K562 (cell line): ENCODE measurements at regions not wholly inside any gene's neighbourhood (a gene's known extent, or its start where the extent isn't known, plus 50 kb on each side); places are given as distances from the start of the nearest gene placed in this dataset.
A peak's percentile ranks its signal among the peaks of the same experiment; 100 is the strongest.

Experiments
- BCL6 ChIP-seq: fragments of 250-450 bp; sonication (Bioruptor Pico); IDR thresholded peaks from 2 replicates; pipeline ENCODE4 v1.4.0; 2020
- CBX2 ChIP-seq: fragments of 200-600 bp; sonication (generic); IDR thresholded peaks from one replicate; pipeline ENCODE4 v1.6.1; 2012; ENCODE audit warnings: mild to moderate bottlenecking, low read length, inconsistent platforms; ENCODE audit not compliant: insufficient read depth, poor library complexity, severe bottlenecking
- ETS2 ChIP-seq: IDR thresholded peaks from 2 replicates; pipeline ENCODE4 v1.6.1; 2016; ENCODE audit warnings: borderline replicate concordance, missing genetic modification characterization, mild to moderate bottlenecking, moderate library complexity, missing compliant biosample characterization; ENCODE audit not compliant: poor library complexity, severe bottlenecking
- HNRNPUL1 ChIP-seq: fragments of 200-400 bp; formaldehyde crosslinking; IDR thresholded peaks from 2 replicates; pipeline ENCODE4 v1.6.1; 2017; ENCODE audit warnings: low read length
- JUNB ChIP-seq: fragments of 450-650 bp; formaldehyde crosslinking; conservative IDR thresholded peaks from 2 replicates; pipeline ENCODE4 v1.4.0; 2020; ENCODE audit warnings: mild to moderate bottlenecking
- JUND ChIP-seq, 2 experiments: IDR thresholded peaks; 2 replicates in 1 of 2; 3 replicates in 1 of 2; pipeline ENCODE4 v1.6.1; 2011; ENCODE audit warnings: borderline replicate concordance in 2 of 2, low read depth in 2 of 2, low read length in 2 of 2, improper control_type of control experiment in 1 of 2, missing biosample characterization in 1 of 2, missing genetic modification characterization in 1 of 2, missing genetic modification reagents in 1 of 2
- NCOR1 ChIP-seq: fragments of 450-650 bp; IDR thresholded peaks from 2 replicates; pipeline ENCODE4 v1.6.1; 2016; ENCODE audit warnings: mild to moderate bottlenecking, moderate library complexity
- SIRT6 ChIP-seq: IDR thresholded peaks from one replicate; pipeline ENCODE4 v1.6.1; 2012; ENCODE audit warnings: low read depth, mild to moderate bottlenecking, control low read depth, inconsistent platforms, low read length, moderate library complexity
- TFAM ChIP-seq: fragments of 250-450 bp; sonication (Bioruptor Pico); conservative IDR thresholded peaks from 2 replicates; pipeline ENCODE4 v1.5.0; 2021; ENCODE audit warnings: mild to moderate bottlenecking, moderate library complexity
- YBX1 ChIP-seq: fragments of 450-650 bp; IDR thresholded peaks from 2 replicates; pipeline ENCODE4 v1.7.1; 2016; ENCODE audit warnings: mild to moderate bottlenecking
- ZKSCAN8 ChIP-seq: fragments of 200-800 bp; sonication (Bioruptor generic); IDR thresholded peaks from 2 replicates; pipeline ENCODE4 v1.6.1; 2016; ENCODE audit warnings: missing genetic modification characterization, missing compliant biosample characterization
- TF ChIP-seq, protein P1 (sequence below): sonication (generic); formaldehyde crosslinking; IDR thresholded peaks from 2 replicates; pipeline ENCODE4 v1.8.0; 2022; ENCODE audit warnings: mild to moderate bottlenecking, missing genetic modification reagents
- TF ChIP-seq, protein P2 (sequence below), 2 experiments: fragments of 150-350 bp in 1 of 2; IDR thresholded peaks; 2 replicates each; pipeline ENCODE4 v1.6.1; 2012 to 2016; ENCODE audit warnings: low read depth in 2 of 2, low read length in 2 of 2, mild to moderate bottlenecking in 1 of 2, moderate library complexity in 1 of 2
- TF ChIP-seq, protein P3 (sequence below): fragments of 250-450 bp; sonication (Bioruptor Pico); IDR thresholded peaks from 2 replicates; pipeline ENCODE4 v1.9.0; 2021; ENCODE audit warnings: mild to moderate bottlenecking
- TF ChIP-seq, protein P4 (sequence below): conservative IDR thresholded peaks from 2 replicates; pipeline ENCODE4 v1.6.1; 2011; ENCODE audit warnings: low read depth, mild to moderate bottlenecking, low read length; ENCODE audit not compliant: control insufficient read depth
- TF ChIP-seq, protein P5 (sequence below), 2 experiments: IDR thresholded peaks in 1 of 2; conservative IDR thresholded peaks in 1 of 2; 2 replicates each; pipeline ENCODE4 v1.6.1; 2016; ENCODE audit warnings: low read depth in 2 of 2, mild to moderate bottlenecking in 1 of 2, missing compliant biosample characterization in 1 of 2, missing genetic modification characterization in 1 of 2, moderate library complexity in 1 of 2
- TF ChIP-seq, protein P6 (sequence below), 2 experiments: fragments of 450-650 bp in 1 of 2; sonication (generic) in 1 of 2; formaldehyde crosslinking; conservative IDR thresholded peaks; 2 replicates each; pipeline versions ENCODE4 v1.4.0 to v1.8.1; 2020 to 2022; ENCODE audit warnings: mild to moderate bottlenecking in 1 of 2, missing genetic modification reagents in 1 of 2

DNA sequence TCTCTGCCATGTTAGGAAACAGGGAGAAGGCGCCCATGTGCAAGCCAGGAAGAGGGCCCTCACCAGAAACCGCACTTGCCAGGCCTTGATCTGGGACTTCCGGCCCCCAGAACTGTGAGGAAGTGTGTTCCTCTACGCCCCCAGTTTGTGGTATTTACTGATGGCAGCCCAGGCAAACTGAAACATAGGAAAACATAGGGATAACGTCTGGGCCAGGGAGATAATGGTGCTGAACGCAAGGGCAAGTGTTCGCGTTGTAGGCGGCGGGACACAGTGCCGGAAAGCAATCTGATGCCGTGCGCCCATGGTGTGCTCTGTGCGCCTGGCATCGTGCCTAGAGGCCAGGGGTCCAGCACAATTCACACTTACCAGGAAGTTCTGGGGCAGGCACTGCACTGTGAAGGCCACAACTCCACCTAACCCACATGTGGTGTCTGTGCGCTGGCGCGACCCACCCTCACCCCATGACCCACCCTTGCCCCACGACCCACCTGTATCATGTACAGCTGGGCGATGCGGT is 53.6 kb downstream of the ARL6IP4 start (continued):
- TF ChIP-seq, protein P1, sequence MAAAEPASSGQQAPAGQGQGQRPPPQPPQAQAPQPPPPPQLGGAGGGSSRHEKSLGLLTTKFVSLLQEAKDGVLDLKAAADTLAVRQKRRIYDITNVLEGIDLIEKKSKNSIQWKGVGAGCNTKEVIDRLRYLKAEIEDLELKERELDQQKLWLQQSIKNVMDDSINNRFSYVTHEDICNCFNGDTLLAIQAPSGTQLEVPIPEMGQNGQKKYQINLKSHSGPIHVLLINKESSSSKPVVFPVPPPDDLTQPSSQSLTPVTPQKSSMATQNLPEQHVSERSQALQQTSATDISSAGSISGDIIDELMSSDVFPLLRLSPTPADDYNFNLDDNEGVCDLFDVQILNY (CRISPR knock-in tag), result no peak
- TF ChIP-seq, protein P2, sequence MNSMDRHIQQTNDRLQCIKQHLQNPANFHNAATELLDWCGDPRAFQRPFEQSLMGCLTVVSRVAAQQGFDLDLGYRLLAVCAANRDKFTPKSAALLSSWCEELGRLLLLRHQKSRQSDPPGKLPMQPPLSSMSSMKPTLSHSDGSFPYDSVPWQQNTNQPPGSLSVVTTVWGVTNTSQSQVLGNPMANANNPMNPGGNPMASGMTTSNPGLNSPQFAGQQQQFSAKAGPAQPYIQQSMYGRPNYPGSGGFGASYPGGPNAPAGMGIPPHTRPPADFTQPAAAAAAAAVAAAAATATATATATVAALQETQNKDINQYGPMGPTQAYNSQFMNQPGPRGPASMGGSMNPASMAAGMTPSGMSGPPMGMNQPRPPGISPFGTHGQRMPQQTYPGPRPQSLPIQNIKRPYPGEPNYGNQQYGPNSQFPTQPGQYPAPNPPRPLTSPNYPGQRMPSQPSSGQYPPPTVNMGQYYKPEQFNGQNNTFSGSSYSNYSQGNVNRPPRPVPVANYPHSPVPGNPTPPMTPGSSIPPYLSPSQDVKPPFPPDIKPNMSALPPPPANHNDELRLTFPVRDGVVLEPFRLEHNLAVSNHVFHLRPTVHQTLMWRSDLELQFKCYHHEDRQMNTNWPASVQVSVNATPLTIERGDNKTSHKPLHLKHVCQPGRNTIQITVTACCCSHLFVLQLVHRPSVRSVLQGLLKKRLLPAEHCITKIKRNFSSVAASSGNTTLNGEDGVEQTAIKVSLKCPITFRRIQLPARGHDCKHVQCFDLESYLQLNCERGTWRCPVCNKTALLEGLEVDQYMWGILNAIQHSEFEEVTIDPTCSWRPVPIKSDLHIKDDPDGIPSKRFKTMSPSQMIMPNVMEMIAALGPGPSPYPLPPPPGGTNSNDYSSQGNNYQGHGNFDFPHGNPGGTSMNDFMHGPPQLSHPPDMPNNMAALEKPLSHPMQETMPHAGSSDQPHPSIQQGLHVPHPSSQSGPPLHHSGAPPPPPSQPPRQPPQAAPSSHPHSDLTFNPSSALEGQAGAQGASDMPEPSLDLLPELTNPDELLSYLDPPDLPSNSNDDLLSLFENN (IDR thresholded peaks at IDR 0.05; ENCODE audit: low read depth in 2 of 2, low read length in 2 of 2), result peak in 1 of 2 experiments; percentile 80; a peak in 1 of 4 replicates
- TF ChIP-seq TFAM (no peak), ETS2 (tag) (no peak), NCOR1 (peak; percentile 19; the same call in 1 of the 2 replicates), YBX1 (no peak), JUND (IDR thresholded peaks at IDR 0.05; ENCODE audit: borderline replicate concordance, low read depth, low read length) (no peak), JUND (tag; IDR thresholded peaks at IDR 0.05; ENCODE audit: borderline replicate concordance, low read depth, low read length) (no peak), BCL6 (CRISPR knock-in tag) (no peak), SIRT6 (no peak), JUNB (CRISPR knock-in tag) (no peak), ZKSCAN8 (CRISPR knock-in tag) (no peak), CBX2 (no peak), HNRNPUL1 (no peak)
- TF ChIP-seq, protein P3, sequence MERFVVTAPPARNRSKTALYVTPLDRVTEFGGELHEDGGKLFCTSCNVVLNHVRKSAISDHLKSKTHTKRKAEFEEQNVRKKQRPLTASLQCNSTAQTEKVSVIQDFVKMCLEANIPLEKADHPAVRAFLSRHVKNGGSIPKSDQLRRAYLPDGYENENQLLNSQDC, result no peak
- TF ChIP-seq, protein P4, sequence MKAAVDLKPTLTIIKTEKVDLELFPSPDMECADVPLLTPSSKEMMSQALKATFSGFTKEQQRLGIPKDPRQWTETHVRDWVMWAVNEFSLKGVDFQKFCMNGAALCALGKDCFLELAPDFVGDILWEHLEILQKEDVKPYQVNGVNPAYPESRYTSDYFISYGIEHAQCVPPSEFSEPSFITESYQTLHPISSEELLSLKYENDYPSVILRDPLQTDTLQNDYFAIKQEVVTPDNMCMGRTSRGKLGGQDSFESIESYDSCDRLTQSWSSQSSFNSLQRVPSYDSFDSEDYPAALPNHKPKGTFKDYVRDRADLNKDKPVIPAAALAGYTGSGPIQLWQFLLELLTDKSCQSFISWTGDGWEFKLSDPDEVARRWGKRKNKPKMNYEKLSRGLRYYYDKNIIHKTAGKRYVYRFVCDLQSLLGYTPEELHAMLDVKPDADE, result 0 out of 2 replicates have a peak, but pooled peaks have one; percentile 20
- TF ChIP-seq, protein P5, sequence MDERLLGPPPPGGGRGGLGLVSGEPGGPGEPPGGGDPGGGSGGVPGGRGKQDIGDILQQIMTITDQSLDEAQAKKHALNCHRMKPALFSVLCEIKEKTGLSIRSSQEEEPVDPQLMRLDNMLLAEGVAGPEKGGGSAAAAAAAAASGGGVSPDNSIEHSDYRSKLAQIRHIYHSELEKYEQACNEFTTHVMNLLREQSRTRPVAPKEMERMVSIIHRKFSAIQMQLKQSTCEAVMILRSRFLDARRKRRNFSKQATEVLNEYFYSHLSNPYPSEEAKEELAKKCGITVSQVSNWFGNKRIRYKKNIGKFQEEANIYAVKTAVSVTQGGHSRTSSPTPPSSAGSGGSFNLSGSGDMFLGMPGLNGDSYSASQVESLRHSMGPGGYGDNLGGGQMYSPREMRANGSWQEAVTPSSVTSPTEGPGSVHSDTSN (CRISPR knock-in tag; IDR thresholded peaks at IDR 0.05; ENCODE audit: low read depth), result no peak
- TF ChIP-seq, protein P5 (tag; conservative IDR thresholded peaks at IDR 0.05; ENCODE audit: low read depth), result no peak
- TF ChIP-seq, protein P6, sequence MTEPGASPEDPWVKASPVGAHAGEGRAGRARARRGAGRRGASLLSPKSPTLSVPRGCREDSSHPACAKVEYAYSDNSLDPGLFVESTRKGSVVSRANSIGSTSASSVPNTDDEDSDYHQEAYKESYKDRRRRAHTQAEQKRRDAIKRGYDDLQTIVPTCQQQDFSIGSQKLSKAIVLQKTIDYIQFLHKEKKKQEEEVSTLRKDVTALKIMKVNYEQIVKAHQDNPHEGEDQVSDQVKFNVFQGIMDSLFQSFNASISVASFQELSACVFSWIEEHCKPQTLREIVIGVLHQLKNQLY (CRISPR knock-in tag; conservative IDR thresholded peaks at IDR 0.05), result no peak
